Muscle of arm (tissue), 1 donor: ENCODE measurements at regions not wholly inside any gene's neighbourhood (a gene's known extent, or its start where the extent isn't known, plus 50 kb on each side); places are given as distances from the start of the nearest gene placed in this dataset.

Source experiments
- DNase-seq: peaks from one replicate; pipeline ENCODE4 v3.0.0-alpha.2; 2013

DNA sequence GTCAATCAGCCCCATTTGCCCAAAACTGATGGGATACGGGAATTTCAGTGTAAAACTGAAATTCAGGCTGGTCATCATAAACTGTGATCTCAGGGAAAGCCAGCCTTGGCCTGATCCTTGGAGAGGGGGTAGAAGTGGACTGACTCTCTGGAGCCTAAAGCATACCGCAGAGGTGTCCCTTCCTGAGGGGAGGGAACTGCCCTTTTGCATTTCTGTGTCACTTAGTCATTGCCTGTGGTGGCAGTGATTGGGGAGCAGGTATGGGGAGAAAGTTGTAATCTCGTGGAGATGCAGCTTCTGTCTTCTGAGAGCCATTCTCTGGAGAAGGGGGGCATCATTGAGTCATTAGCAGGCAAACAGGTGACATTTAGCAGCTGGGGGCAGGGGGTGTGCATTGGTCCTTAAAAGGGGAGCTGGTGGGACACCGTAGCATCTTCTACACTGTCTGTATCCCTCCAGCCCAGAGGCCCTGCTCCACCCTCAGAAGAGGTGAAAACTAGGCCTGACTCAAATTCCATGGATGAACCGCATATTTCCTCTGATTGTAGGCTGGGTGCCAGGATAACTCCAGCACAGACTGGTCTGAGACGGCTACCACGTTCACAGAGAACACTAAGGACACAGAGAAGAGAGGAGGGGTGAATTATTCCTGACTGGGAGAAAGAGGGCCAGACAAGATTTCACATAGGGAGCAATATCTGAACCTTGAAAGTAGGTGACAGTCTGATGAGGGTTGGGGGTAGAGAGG is 143.3 kb downstream of the SEC61B start:
- DNase-seq, result no peak

DNA sequence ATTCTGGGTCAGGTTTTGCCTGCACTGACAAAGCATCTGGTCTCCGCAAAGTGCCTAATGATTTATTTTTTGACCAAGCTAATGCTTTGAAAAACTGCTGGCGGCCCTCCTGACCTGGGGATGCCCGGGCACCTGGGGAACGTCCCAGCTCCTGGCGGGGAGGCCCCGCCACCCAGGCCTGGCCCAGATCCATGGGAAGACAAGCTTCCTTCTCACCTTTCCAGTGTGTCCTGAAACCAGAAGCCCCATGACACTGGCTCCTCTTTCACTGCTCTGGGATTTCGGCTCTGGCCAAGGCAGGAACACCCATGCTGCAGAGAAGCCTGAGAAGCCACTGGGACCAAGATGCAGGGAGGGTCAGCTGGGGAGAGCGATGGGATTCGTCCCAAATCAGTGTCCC is 144.1 kb downstream of the SEC61B start:
- no peak for DNase-seq

DNA sequence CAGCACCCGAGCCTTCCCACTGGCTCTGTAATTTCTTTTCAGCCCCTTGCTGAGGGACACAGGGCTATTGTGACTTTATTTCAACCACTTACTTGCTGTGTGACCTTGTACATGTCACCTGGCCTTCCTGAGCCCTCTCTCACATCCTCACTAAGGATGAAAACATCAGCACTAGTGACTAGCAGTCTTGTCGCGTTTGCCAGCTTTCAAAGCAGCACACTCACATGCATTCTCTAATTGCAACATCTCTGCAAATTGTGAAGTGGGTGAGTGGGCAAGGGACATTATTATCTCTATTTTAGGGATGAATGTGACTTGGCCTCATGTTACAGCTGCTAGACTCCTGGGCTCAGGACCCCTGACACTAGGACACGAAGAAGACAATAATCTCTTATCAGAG is 144.5 kb downstream of the SEC61B start:
- DNase-seq, result no peak

DNA sequence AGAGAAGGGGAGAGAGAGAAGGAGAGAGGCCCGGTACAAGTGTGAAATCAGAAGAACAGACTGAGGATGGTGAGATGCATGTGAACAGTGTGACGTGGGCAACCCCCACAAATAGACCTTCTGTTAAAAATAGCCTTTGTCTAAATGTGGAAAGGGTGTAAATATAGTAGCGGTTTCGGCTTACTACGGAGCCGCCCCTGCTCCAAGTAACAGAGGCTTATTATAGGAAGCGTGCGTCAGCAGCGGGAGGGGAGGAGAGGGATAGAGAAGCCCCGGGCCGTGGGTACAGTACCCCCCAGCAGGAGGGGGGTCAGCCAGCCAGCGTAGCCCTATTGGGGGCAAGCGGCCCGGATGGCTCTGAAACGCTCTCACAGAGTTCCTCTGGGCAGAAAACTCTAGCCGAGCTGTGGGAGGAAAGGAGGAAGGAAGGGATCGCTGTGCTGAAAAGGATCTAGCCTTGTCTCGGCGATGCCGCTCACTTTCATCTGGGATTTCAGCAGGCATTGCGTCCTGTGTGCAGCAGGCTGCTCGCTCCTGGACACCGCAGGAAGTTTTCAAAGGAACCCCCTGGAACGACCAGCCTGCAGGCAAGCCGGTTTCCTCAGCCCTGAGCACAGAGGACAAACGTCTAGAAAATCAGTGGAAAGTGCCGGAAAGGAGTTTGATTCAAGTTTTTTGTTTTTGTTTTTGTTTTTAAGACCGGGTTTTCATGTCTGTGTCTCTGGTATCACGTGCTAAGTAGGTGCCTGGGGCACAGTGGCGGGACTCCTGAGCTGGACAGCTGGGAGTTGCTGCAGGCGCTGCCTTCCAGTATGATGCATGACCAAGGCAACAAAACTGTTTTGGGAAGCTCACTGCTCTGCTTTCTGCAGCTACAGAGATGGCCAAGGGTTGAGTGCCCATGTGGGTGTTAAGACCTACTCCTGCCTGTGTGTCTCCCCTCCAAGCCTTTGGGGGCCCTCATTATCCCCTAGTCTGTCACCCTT is 146.6 kb downstream of the SEC61B start:
- peak; percentile 67 for DNase-seq

DNA sequence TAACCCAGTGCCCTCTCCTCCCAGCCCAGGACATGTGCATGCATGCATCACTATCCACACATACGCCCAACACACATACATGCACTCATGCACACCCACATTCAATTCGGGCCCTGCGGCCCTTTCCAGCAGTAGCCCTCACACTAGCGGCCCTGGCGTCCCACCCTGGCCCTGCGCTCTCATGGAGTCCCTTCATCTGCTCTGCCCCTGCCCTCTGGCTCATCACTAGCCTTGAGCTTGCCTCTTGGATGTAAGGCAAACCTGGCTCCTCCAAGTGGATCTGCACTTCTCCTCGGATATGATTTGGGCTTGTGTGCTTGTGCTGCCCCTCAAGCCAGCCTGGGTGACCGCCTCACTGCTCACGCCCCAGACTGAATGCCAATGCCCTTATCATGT is 147.2 kb downstream of the SEC61B start:
- DNase-seq, result no peak

DNA sequence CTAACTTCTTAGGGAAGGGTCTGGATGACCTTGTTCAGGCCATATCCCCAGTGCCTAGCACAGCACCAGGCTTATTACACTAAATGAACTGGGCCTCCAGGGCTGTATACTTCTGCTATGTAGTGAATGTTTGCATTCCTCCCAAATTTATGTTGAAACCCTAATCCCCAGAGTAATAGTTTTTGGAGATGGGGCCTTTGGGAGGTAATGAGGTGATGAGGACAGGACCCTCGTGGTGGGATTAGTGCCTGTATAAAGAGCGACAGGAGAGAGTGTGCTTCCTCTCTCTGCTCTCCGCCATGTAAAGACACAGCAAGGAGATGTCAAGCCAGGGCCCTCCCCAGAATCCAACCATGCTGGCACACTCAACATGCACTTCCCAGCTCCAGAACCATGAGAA is 148.3 kb downstream of the SEC61B start:
- no peak for DNase-seq

DNA sequence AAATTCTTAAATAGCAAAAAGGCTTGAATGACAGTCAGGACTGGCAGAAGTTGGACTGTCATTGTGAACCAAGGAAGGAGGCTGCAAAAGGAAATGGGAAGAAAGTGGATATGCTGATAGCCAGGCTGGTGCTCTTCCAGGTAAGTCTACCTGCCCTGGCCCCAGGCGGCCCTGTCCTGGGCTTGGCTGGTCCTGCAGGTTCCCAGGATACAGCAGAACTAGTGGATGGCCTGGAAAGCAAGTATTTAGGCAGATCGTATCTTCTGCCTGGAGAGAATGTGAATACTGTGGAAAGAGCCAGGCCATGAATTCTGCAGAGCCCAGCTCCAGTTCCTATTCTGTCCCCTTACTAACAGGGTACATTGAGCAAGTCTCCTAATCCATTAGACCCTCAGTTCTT is 149.3 kb downstream of the SEC61B start:
- no peak for DNase-seq

DNA sequence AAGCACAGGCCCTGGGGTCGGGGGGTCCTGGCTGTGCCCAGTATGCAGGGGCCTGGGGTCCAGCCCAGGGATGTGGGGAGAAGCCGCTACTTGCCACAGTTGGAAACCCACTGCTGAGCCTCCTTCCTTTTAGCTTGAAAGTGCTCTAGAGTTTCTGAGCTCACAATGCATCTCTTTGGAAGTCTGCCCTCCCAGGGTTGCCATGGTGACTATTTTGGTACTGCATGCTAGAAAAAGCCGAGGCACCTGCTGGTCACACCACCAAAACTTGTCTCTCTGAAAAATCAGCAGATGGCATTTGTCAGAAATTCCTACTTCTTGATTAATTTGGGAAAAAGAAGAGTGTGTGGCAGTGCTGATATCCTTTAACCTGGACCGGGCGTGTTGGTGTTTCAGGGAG is 151.8 kb downstream of the SEC61B start:
- DNase-seq, result no peak

DNA sequence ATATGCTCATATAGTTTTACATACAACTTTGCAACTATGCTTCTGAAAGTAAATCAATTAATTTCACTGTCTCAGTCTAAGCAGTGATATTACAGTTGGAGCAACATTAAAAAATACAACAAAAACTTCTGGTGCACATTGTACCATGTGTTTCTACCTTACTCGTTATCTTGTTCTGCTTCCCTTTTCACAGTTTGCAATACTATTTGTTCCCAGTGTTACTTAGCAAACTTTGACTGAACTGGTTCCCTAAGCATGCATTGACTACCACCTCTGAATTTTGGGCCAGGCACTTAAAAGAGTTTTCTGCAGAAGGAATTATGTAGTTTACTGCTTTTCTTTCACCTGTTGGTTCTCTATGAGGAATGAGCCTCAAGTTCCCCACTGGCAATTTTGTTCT is 152.7 kb downstream of the SEC61B start:
- DNase-seq, result no peak

DNA sequence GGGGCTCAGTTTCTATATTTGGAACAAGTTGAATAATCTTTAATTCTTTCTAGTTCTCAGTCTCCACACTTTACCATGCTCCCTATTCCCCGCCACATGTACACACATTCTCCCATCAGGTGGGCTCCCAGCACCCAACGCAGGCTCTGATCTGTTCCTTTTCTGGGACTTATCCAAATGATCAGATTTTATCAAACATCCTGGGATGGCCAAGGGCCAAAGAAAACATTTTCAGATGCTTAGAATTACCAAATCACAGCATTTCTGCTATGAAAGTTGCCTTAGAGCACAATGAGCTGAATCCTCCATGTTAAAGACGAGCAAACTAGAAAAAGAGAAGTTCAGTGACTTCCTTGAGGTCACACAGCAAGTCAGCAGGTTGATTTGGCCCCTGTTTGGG is 153.4 kb downstream of the SEC61B start:
- no peak for DNase-seq

DNA sequence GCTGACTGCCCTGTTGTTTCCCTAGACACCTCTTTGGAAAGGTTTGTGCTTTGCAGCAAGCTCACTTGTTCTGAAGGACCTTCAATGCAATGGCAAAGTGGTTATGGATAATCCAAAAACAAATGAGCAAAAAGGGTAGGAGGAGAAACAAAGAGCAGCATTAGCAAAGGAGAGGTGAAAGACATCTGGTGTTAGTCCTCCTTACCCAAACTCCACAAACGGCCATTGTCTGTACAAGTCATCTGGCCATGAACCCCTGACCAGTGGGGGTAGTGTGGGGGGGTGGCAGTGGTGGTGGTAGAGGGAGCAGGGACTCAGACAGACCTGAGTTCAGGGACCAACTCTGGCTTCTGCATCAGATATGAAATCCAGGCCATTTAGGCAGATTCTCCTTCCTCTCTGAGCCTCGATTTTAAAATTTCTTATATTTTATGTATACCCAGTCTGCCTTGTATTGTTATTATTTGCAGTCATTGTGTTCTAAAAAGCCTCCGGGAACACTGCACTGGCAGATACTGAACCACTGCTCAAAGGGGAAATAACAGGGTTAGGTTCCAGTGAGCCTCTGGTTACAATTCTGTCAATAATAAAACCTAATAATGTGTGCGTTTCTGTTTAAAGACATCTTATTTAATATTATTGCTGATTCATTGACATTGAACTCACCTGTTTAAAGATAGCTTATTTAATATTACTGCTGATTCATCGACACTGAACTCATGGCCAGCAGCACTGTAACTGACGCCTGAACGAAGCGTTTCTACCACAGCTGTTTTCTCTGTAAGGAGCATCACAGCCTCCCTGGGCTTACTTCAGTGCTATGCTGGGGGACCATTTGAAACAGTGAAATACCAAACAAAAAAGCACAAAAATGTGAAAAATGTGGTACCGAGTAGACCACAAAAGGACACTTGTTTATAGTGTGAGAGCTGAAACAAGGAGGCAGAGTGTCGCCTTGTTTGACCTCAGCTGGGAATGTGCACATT is 156.0 kb downstream of the SEC61B start:
- DNase-seq, result no peak

DNA sequence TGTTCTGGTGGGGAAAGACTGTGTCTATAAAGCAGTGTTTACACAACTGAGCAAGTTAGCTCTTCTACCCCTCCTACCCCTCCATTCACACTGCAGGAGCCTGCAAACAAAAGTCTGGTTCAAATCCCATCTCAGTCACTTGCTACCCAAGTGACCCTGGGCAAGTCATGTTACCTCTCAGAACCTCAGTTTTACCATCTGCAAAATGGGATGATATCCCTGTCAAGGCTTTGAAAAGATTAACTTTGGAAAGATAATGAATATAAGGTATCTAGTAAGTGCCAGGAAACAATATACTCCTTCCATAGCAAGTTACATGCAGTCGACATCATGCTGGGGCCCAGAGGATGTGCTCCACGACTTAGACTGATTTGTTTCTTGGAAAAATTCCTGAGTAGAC is 161.5 kb downstream of the SEC61B start:
- DNase-seq, result no peak

DNA sequence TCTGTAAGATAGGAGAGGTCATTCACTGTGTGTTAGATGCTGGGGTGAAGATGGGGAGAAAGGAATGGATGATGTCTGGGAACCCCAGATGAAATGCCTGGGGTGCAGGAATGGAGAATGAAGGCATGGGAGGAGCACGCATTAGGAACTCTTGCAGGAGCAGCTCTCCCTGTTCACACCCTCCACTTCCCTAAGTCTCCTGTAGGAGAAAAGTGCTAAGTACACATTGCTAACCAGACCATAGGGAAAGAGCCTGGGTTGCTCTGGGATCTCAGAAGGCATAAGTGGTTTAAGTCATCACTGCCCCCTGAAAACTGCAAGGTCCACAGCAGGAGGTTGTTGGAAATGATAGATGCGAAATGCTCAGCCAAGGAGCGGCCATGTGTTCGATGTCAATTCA is 163.1 kb downstream of the SEC61B start:
- DNase-seq, result no peak

DNA sequence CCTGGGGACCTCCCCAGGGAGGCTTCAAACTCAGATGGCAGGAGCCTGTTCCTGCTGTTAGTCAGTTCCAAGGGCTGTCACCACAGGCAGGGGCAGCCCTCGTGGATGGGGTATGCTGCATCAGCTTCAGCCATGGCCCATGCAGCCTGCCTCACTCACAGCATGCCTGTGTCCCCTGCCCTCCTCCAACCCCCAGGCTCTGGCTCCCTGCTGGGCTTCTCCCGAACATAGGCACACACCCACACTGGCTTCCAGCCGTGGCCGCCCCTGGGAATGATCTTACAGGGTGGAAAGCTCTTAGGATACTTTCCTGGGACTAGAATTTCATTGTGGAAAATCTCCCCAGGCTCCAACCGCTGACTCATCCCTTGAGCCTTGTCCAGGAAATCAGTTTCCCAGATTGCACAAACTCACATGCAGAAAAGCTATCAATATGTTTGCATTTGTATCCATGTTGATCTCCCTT is 163.8 kb downstream of the SEC61B start:
- no peak for DNase-seq

DNA sequence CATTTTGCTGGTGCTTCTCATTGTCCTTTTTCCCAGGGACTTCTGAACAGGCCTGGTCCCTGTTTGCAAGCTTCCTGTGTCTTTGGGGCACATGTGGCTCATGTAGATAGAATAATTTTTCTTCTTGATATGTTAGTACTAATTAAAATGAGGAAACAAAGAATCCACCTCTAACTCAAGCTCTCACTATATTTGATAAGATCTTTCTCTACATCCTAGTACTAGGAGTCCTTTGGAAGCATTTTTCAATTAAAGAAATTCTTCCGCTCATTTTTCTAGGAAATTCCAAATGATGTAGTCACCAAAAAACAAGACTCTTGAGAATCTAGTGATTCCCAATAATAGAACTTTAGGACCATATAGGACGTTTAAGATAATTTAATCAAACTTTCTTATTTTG is 165.3 kb downstream of the SEC61B start:
- no peak for DNase-seq

DNA sequence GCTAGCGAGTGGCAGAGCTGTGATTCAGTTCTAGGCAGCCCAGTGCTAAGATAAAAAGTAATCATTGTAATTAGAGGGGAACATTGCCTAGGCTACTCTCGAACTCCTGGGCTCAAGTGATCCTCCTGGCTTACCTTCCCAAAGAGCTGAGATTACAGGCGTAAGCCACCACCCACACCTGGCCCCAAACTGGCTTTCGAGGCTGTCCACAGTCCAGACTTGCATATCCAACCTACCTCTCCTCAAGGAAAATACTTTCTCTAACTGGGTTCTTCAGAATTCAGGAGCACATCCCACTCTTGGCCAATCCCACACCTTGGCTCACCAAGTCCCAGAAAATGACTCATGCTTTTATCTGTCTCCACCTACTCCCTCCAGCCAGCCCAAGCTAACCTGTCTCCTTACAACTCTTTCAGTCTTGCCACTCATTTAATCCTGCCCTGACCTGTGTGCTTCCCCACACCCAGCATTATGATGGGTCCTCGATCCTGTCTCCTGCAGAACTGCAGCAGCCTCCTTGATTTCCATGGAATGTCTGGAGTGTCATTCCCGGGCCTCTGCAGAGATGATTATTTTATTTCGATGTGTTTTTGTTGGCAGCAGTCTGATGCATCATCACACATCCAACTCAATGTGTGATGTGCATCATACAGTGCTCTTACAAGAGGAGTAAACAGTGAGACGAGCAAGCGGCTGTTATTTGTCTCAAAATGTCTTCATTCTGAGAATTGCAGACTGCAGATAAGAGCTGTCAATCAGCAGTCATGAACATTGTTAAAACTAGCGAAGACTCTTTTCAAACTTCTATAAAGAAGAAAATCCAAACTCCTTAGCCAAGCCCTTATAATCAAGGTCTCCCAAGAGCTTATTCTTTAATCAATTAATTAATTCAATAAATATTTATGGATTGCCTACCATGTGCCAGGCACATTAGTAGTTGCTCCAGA is 167.3 kb downstream of the SEC61B start:
- no peak for DNase-seq

DNA sequence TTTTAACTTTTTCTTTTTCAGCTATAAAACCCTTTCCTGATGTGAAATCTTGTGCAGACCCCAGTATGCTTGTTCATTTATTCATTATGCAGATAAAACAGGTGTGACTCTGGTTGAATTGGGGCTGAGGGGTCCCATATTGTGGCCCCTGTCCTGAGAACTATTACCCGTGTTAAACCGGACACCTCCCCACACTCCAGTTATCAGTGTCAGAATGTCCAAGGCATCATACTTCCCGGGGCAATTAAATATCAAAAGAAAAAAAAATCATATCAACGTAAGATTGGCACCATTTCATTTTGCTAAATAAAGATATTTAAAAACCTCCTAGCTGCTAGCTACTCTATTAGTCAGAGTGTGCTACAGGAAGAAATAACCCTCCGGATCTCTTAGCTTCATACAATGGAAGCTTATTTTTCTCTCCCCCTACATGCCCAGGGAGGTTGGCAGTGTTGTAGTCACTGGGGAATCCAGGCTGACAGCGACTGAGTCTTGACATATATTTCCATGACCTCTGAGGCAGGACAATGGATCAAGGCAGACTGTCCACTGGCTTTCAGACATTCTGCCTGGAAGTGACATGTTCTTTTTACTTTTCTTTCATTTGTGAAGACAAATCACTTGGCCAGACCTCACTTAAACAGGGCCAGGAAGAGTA is 170.0 kb downstream of the SEC61B start:
- DNase-seq, result no peak

DNA sequence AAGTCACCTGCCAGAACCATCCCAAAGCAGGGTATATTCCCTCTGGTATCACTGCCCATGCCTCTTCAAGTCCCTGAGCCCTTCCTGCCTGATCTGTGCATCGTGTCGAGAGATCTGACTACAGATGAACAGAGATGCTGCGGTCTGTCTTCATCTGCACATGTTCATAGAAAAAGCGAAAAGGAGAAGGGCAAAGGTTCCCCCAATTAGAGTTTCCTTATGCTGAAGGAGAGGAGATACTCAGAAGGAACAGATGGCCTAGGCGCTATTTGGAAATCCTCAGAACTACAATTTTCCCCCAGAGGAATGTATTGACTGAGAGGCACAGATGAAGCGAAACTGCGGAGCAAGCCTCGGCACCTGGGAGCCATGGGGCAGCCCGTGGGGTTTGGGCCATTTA is 170.9 kb downstream of the SEC61B start:
- no peak for DNase-seq

DNA sequence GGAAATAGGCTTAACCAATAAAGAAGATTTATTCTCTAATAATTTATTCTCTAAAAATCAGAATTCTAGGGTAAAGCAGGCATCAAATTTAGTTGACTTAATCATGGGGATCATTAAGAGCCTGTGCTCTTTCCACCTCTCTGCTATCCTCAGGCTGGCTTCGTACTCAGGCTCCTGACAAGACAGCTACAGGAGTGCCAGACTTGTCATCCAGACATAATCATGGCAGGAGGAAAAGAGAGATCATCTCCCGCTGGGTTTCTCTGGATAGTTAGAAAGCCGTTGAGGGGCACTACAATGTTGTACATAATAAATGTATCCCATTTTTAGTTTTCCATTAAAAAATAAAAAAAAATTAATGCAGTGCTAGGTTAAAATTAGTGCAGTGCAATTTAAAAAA is 171.9 kb downstream of the SEC61B start:
- no peak for DNase-seq

DNA sequence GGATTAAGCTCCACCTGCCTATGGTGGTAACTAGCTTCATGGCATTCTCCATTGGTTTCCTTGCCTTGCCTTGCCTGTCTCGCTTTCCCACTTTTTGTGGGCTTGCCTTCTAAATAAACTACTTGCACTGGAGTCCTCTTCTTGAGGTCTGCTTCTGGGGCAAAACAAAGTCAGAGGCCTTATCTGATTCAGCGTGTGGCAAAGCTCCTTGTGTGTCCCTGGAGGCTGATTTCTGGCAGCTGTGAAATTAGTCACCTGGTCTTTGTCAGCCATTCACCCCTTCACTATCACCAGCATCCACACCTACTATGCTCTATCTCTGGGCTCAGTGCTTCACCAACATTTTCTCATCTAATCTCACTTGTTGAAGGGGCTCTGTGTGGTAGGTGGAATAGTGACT is 176.2 kb downstream of the SEC61B start:
- DNase-seq, result no peak
